GM12865 (cell line): ENCODE measurements at regions not wholly inside any gene's neighbourhood (a gene's known extent, or its start where the extent isn't known, plus 50 kb on each side); places are given as distances from the start of the nearest gene placed in this dataset.

Experiments used
- DNase-seq: peaks from one replicate; pipeline ENCODE4 v3.0.0; 2010; ENCODE audit warnings: low read depth
- H3K4me3 ChIP-seq: 2 replicates; pipeline ENCODE4 v1.5.1; 2011; ENCODE audit warnings: mild to moderate bottlenecking, low read depth, low read length, control low read depth
- CTCF ChIP-seq: IDR thresholded peaks from 2 replicates; pipeline ENCODE4 v1.5.1; 2011; ENCODE audit warnings: low read length, control low read depth, low read depth, inconsistent platforms; ENCODE audit not compliant: insufficient read depth; ENCODE audit errors: missing control alignments

- no peak for DNase-seq
- no peak for TF ChIP-seq CTCF
- no peak overlapping the region for H3K4me3 ChIP-seq
These were observed 63.3 kb downstream of the SYNE3 start for GRCh38 chr14:95452893-95453712.

- DNase-seq: peak; percentile 33
- TF ChIP-seq CTCF: peak; percentile 28
- H3K4me3 ChIP-seq: no peak overlapping the region
These were observed 64.1 kb downstream of the SYNE3 start for GRCh38 chr14:95452176-95452892.

DNA sequence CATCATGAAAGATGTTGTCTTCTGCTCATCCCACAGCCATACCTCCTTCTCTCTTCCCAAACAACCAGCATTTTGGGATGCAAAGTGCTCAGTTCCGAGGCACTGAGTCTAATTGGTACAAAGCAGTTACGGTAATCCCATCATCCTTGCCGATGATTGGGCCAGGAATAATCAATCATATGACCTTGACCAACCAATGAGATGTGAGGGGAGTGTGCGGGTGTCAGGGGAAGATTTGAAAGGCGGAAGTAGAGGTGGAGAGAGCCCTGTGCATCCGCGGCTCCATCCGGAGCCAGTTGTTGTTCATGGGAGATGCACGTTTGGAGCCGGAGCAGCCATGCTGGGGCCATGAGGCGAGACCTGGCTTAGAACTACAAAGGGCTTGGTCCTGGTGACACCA, 67.3 kb downstream of the SYNE3 start:
- no peak overlapping the region for H3K4me3 ChIP-seq
- TF ChIP-seq CTCF: no peak
- DNase-seq: no peak

DNA sequence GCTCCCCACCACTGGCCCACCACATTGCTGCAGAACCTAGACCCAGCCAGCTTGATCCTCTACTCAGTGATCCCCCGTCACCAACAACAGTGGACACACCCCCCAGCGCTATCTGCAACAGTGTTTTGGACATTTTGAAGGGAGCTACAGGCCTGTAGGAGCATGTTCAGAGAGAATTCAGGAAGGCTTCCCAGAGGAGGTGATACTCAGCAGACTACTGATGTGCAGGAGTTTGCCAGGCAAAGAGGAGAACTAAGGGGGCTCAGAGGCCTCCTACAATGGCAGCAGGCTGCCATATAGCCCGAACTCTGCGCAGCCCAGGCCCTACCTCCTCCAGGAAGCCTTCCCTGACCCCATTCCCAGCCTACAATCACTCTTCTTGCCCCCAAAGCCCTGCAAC, 70.0 kb downstream of the SYNE3 start:
- DNase-seq: no peak
- no peak for TF ChIP-seq CTCF

GRCh38 chr14:95445676-95446075, 70.8 kb downstream of the SYNE3 start:
- no peak for DNase-seq
- no peak overlapping the region for H3K4me3 ChIP-seq
- no peak for TF ChIP-seq CTCF

More for the DNA sequence above, 70.0 kb downstream of the SYNE3 start:
- H3K4me3 ChIP-seq: no peak overlapping the region

GRCh38 chr14:95445161-95445560, 71.3 kb downstream of the SYNE3 start:
- no peak for TF ChIP-seq CTCF
- no peak overlapping the region for H3K4me3 ChIP-seq
- no peak for DNase-seq
